Right lobe of liver (tissue), 4 donors: ENCODE measurements at regions not wholly inside any gene's neighbourhood (a gene's known extent, or its start where the extent isn't known, plus 50 kb on each side); places are given as distances from the start of the nearest gene placed in this dataset.

Source experiments
- CTCF ChIP-seq, 4 donors: fragments of 200-600 bp in 3 of 4; fragments of 450-650 bp in 1 of 4; IDR thresholded peaks; one replicate each; pipeline versions ENCODE4 v1.5.1 to v1.8.0; 2016 to 2022; ENCODE audit warnings: antibody characterized with exemption in 4 of 4, mild to moderate bottlenecking in 2 of 4
- POLR2A ChIP-seq: fragments of 450-650 bp; IDR thresholded peaks from one replicate; pipeline ENCODE4 v1.6.1; 2017; ENCODE audit warnings: antibody characterized with exemption, mild to moderate bottlenecking
- donor health status: DM: no; HTN: no; CAD: no.
- donor health status: DM: no; HTN: no; CAD: no.
- donor health status: DM: no; HTN: yes; CAD: no.

- TF ChIP-seq CTCF (IDR thresholded peaks at IDR 0.05) (no peak), POLR2A (no peak)
These were observed 268.1 kb downstream of the NSG2 start for GRCh38 chr5:174313615-174314014.
